Keratinocyte (primary cell): ENCODE measurements at regions not wholly inside any gene's neighbourhood (a gene's known extent, or its start where the extent isn't known, plus 50 kb on each side); places are given as distances from the start of the nearest gene placed in this dataset.

Experiments used
- DNase-seq: peaks from one replicate; pipeline ENCODE4 v3.0.0-alpha.2; 2011; ENCODE audit warnings: low read depth, missing footprints, low spot score
- FAIRE-seq: peaks from 2 replicates; lab custom pipeline; 2011; peaks lifted over from hg19 to GRCh38; lab: Jason Lieb, UNC
- H2AFZ ChIP-seq: 2 replicates; pipeline ENCODE4 v1.6.0; 2012; ENCODE audit warnings: low read length, control low read depth, inconsistent platforms; ENCODE audit not compliant: control insufficient read depth
- H3K27ac ChIP-seq: 2 replicates; pipeline ENCODE4 v1.5.1; 2011; ENCODE audit warnings: low read length; ENCODE audit not compliant: control insufficient read depth, insufficient read depth
- H3K27me3 ChIP-seq: 3 replicates; pipeline ENCODE4 v1.6.0; 2011; ENCODE audit warnings: low read length; ENCODE audit not compliant: control insufficient read depth, insufficient read depth; ENCODE audit errors: extremely low read depth
- H3K36me3 ChIP-seq, 2 experiments: 2 replicates in 1 of 2; 3 replicates in 1 of 2; pipeline ENCODE4 v1.5.1; 2011; ENCODE audit warnings: low read length in 2 of 2, mild to moderate bottlenecking in 1 of 2; ENCODE audit not compliant: control insufficient read depth in 2 of 2, insufficient read depth in 2 of 2; ENCODE audit errors: extremely low read depth in 1 of 2
- H3K4me1 ChIP-seq: 3 replicates; pipeline ENCODE4 v1.5.1; 2011; ENCODE audit warnings: low read length; ENCODE audit not compliant: control insufficient read depth, insufficient read depth; ENCODE audit errors: extremely low read depth
- H3K4me2 ChIP-seq: 3 replicates; pipeline ENCODE4 v1.6.0; 2011; ENCODE audit warnings: low read depth, low read length; ENCODE audit not compliant: control insufficient read depth, insufficient read depth; ENCODE audit errors: extremely low read depth
- H3K4me3 ChIP-seq, 3 experiments: fragments of 200-600 bp in 1 of 3; sonication (generic) in 1 of 3; 2 replicates in 2 of 3; 3 replicates in 1 of 3; pipeline ENCODE4 v1.5.1; 2011 to 2016; ENCODE audit warnings: low read length in 3 of 3, mild to moderate bottlenecking in 3 of 3, control low read depth in 2 of 3, inconsistent platforms in 1 of 3, low read depth in 1 of 3, mixed read lengths in 1 of 3, mixed run types in 1 of 3, moderate library complexity in 1 of 3; ENCODE audit not compliant: control insufficient read depth in 2 of 3, insufficient read depth in 2 of 3; ENCODE audit errors: extremely low read depth in 1 of 3
- H3K79me2 ChIP-seq: 2 replicates; pipeline ENCODE4 v1.6.0; 2012; ENCODE audit warnings: low read length; ENCODE audit not compliant: control insufficient read depth, insufficient read depth
- H3K9ac ChIP-seq: 3 replicates; pipeline ENCODE4 v1.6.0; 2011; ENCODE audit warnings: low read length; ENCODE audit not compliant: control insufficient read depth, insufficient read depth; ENCODE audit errors: extremely low read depth
- H3K9me1 ChIP-seq: 3 replicates; pipeline ENCODE4 v1.6.0; 2011; ENCODE audit warnings: low read length; ENCODE audit not compliant: control insufficient read depth, insufficient read depth; ENCODE audit errors: extremely low read depth
- H3K9me3 ChIP-seq: 2 replicates; pipeline ENCODE4 v1.5.1; 2012; ENCODE audit warnings: low read depth, low read length; ENCODE audit not compliant: control insufficient read depth
- H4K20me1 ChIP-seq: 3 replicates; pipeline ENCODE4 v1.6.0; 2011; ENCODE audit warnings: low read length; ENCODE audit not compliant: control insufficient read depth, insufficient read depth; ENCODE audit errors: extremely low read depth
- EZH2 ChIP-seq: IDR thresholded peaks from one replicate; pipeline ENCODE4 v1.6.1; 2012; ENCODE audit warnings: inconsistent platforms, mild to moderate bottlenecking, low read length, moderate library complexity
- dilution Hi-C: fragments of 300-500 bp; cut with MboI; formaldehyde crosslinking; loops from one replicate; pipeline ENCODE4 v1.7.0; 2020; ENCODE audit warnings: low sequenced_read_pairs; ENCODE audit not compliant: extremely low pct_ligation_motif_present
- TF ChIP-seq, protein P1 (sequence below), 3 experiments: IDR thresholded peaks in 1 of 3; conservative IDR thresholded peaks in 1 of 3; optimal IDR thresholded peaks in 1 of 3; 2 replicates in 2 of 3; 3 replicates in 1 of 3; pipeline versions ENCODE3 to v1.5.1; 2011; ENCODE audit warnings: low read length in 3 of 3, mild to moderate bottlenecking in 3 of 3, moderate library complexity in 2 of 3, control low read depth in 1 of 3, inconsistent platforms in 1 of 3; ENCODE audit not compliant: insufficient read depth in 2 of 3; ENCODE audit errors: extremely low read depth in 1 of 3

DNA sequence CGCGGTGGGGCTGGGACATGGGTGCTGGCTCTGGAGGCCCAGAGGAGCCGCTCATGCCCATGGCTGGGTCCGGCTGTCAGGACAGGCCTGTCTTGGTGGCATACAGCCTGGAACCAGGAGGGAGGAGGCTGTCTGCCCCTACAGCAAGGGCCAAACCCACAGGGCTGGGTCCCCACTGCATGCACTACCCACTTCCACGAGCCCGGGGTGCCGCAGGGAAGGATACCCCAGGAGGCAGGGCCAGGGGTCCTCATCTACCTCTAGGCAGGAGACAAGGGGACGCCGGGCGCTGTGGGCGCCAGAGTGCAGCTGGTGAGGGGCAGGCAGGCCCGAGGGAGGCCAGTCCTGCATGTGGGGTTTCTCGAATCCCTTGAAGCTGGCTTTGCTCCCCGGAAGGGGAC is 95.1 kb upstream of the GPC1 start:
- Histone ChIP-seq H3K9ac (no peak overlapping the region), H3K4me3 (no peak overlapping the region), H3K79me2 (no peaks in the 10 kb centered on the region), H3K4me2 (no peak overlapping the region), H3K9me3 (peaks cover 3% of the 10 kb centered on the region), H2AFZ (no peak overlapping the region), H3K27me3 (no peaks in the 10 kb centered on the region), H3K27ac (no peak overlapping the region), H3K9me1 (no peaks in the 10 kb centered on the region), H3K4me1 (no peaks in the 10 kb centered on the region), H3K36me3 (no peaks in the 10 kb centered on the region), H4K20me1 (no peaks in the 10 kb centered on the region)
- DNase-seq (no peak), FAIRE-seq (no peak)
- TF ChIP-seq, protein P1, sequence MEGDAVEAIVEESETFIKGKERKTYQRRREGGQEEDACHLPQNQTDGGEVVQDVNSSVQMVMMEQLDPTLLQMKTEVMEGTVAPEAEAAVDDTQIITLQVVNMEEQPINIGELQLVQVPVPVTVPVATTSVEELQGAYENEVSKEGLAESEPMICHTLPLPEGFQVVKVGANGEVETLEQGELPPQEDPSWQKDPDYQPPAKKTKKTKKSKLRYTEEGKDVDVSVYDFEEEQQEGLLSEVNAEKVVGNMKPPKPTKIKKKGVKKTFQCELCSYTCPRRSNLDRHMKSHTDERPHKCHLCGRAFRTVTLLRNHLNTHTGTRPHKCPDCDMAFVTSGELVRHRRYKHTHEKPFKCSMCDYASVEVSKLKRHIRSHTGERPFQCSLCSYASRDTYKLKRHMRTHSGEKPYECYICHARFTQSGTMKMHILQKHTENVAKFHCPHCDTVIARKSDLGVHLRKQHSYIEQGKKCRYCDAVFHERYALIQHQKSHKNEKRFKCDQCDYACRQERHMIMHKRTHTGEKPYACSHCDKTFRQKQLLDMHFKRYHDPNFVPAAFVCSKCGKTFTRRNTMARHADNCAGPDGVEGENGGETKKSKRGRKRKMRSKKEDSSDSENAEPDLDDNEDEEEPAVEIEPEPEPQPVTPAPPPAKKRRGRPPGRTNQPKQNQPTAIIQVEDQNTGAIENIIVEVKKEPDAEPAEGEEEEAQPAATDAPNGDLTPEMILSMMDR (optimal IDR thresholded peaks at IDR 0.05 in 1 of 3, IDR thresholded peaks at IDR 0.05 in 1 of 3, conservative IDR thresholded peaks at IDR 0.05 in 1 of 3; ENCODE audit: extremely low read depth in 1 of 3, insufficient read depth in 2 of 3, low read length in 3 of 3), result no peak
- no peak for TF ChIP-seq EZH2
- dilution Hi-C loops, result no loop called here

DNA sequence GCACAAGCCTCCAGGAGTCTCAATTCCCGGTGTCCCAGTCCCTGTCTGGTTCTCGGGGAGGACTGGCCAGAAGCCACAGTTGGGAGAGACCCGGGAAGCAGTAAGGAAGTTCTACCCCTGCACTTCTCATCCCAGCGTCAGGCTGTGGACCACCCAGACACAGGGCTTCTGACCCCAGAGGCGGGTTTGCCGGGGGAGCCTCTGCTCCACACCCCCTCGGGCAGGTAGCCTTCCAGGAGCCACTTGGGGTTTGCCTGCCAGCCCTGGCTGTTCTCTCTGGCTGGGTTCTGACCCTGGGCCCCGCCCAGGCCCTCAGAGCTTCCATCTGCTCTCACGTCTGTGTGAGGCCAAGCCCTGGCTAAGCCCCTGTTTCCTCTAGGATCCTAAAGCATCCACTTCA is 94.4 kb upstream of the GPC1 start:
- dilution Hi-C loops, result no loop called here
- H3K9me3 ChIP-seq, result peaks cover 3% of the 10 kb centered on the region
- FAIRE-seq (no peak), DNase-seq (no peak)
- no peaks in the 10 kb centered on the region for H3K27me3 ChIP-seq
- H3K9ac ChIP-seq, result no peak overlapping the region
- no peaks in the 10 kb centered on the region for H3K36me3 ChIP-seq
- TF ChIP-seq, protein P1 (optimal IDR thresholded peaks at IDR 0.05 in 1 of 3, IDR thresholded peaks at IDR 0.05 in 1 of 3, conservative IDR thresholded peaks at IDR 0.05 in 1 of 3; ENCODE audit: extremely low read depth in 1 of 3, insufficient read depth in 2 of 3, low read length in 3 of 3), result no peak
- TF ChIP-seq EZH2, result no peak
- H2AFZ ChIP-seq, result no peak overlapping the region
- no peak overlapping the region for H3K27ac ChIP-seq
- H3K9me1 ChIP-seq, result no peaks in the 10 kb centered on the region
- H3K79me2 ChIP-seq, result no peaks in the 10 kb centered on the region
- H3K4me3 ChIP-seq, result no peak overlapping the region
- no peaks in the 10 kb centered on the region for H4K20me1 ChIP-seq
- H3K4me1 ChIP-seq, result no peaks in the 10 kb centered on the region
- no peak overlapping the region for H3K4me2 ChIP-seq
